ENCODE measurements at regions not wholly inside any gene's neighbourhood (a gene's known extent, or its start where the extent isn't known, plus 50 kb on each side); places are given as distances from the start of the nearest gene placed in this dataset.

DNA sequence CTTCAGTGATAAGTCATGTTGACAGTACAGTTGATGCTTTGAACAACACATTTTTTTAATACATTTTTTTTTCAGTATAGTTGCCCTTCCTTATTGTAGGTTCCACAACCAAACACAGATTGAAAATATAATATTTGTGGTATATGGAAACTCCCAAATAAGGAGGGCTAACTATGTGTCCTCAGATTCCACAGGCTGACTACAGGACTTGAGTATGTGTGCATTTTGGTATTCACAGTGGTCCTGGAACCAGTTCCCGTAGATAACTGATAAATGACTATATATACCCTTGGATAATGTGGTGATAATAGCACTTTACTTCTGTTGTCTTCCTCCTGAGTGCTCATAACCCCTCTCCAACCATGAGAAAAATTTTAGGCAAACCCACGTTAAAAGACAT lies 111.6 kb upstream of the NUDT6 start:
- no peak for DNase-seq (ENCODE audit: extremely low spot score)
- TF ChIP-seq POLR2AphosphoS5 (IDR thresholded peaks at IDR 0.05), result no peak
- no peak for TF ChIP-seq POLR2A (IDR thresholded peaks at IDR 0.05; ENCODE audit: low read depth)
- TF ChIP-seq, protein P1, sequence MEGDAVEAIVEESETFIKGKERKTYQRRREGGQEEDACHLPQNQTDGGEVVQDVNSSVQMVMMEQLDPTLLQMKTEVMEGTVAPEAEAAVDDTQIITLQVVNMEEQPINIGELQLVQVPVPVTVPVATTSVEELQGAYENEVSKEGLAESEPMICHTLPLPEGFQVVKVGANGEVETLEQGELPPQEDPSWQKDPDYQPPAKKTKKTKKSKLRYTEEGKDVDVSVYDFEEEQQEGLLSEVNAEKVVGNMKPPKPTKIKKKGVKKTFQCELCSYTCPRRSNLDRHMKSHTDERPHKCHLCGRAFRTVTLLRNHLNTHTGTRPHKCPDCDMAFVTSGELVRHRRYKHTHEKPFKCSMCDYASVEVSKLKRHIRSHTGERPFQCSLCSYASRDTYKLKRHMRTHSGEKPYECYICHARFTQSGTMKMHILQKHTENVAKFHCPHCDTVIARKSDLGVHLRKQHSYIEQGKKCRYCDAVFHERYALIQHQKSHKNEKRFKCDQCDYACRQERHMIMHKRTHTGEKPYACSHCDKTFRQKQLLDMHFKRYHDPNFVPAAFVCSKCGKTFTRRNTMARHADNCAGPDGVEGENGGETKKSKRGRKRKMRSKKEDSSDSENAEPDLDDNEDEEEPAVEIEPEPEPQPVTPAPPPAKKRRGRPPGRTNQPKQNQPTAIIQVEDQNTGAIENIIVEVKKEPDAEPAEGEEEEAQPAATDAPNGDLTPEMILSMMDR (IDR thresholded peaks at IDR 0.05), result no peak
- TF ChIP-seq EP300 (IDR thresholded peaks at IDR 0.05), result no peak
- peaks cover 0 to 4% (median 0%) of the 10 kb centered on the region in 4 donors for H3K36me3 ChIP-seq
- no peaks in the 10 kb centered on the region for H3K9me3 ChIP-seq
- H3K27ac ChIP-seq (replicated peaks in 1 of 4), result no peak overlapping the region
- no peak overlapping the region for H3K4me3 ChIP-seq
- intact Hi-C loops (cut with DNase I), result no loop called here
- H3K27me3 ChIP-seq, result no peaks in the 10 kb centered on the region
- no peaks in the 10 kb centered on the region for H3K4me1 ChIP-seq
- 100% methylated on average over 2 of the region's 2 CpGs for WGBS

DNA sequence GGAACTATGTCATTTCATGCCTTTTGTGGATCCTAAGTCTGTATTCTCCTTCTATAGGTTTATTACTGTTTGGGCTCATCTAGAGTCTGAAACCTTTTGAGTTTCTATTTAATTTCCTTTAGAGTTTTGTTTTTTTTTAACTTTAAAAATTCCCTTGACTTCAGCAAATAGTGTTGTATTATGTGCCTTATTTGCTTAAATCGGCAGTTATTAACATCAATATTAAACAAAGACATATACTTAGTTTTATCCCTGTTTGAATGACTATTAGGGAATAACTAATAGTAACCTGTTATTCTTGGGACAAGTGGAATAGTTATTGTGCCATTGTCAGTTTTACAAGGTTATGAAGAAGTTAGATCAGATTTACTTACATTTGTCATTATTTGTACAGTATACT lies 112.8 kb upstream of the NUDT6 start:
- Histone ChIP-seq H3K9me3 (no peaks in the 10 kb centered on the region), H3K4me1 (no peaks in the 10 kb centered on the region), H3K27me3 (no peaks in the 10 kb centered on the region), H3K36me3 (peaks cover 0 to 4% (median 0%) of the 10 kb centered on the region in 4 donors), H3K4me3 (no peak overlapping the region), H3K27ac (replicated peaks in 1 of 4) (no peak overlapping the region)
- no peak for DNase-seq (ENCODE audit: extremely low spot score)
- no peak for TF ChIP-seq EP300 (IDR thresholded peaks at IDR 0.05)
- no peak for TF ChIP-seq POLR2A (IDR thresholded peaks at IDR 0.05; ENCODE audit: low read depth)
- TF ChIP-seq, protein P1 (IDR thresholded peaks at IDR 0.05), result no peak
- TF ChIP-seq POLR2AphosphoS5 (IDR thresholded peaks at IDR 0.05), result no peak
- intact Hi-C loops (cut with DNase I), result no loop called here
- 95% methylated on average over 1 of the region's 1 CpG for WGBS

DNA sequence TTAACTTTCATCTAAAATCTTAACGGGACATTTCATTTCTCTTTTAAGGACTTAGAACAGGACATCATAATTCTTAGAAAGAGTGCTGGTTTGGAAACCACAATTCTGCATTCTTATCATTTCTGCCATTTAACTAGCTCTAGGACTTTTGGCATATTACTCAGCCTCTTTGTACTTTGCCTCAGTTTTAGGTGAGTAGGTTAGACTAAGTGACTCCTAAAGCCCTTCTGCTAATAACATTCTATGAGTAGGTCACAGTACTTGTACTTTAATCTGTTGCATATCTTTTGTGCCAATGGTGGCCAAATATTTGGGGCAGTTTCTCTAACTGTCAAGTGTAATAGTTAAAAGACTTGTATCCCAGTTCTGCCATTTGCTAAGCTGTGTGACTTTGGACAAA lies 115.4 kb upstream of the NUDT6 start:
- Histone ChIP-seq H3K4me3 (no peak overlapping the region), H3K4me1 (no peaks in the 10 kb centered on the region), H3K27ac (replicated peaks in 1 of 4) (no peak overlapping the region), H3K36me3 (peaks cover 0 to 8% (median 0%) of the 10 kb centered on the region in 4 donors), H3K9me3 (peaks cover 0 to 12% (median 9%) of the 10 kb centered on the region in 4 donors), H3K27me3 (no peaks in the 10 kb centered on the region)
- no peak for DNase-seq (ENCODE audit: extremely low spot score)
- 83% methylated on average over 1 of the region's 1 CpG for WGBS
- no peak for TF ChIP-seq EP300 (IDR thresholded peaks at IDR 0.05)
- TF ChIP-seq, protein P1 (IDR thresholded peaks at IDR 0.05), result no peak
- no peak for TF ChIP-seq POLR2A (IDR thresholded peaks at IDR 0.05; ENCODE audit: low read depth)
- no peak for TF ChIP-seq POLR2AphosphoS5 (IDR thresholded peaks at IDR 0.05)
- intact Hi-C loops (cut with DNase I), result no loop called here

DNA sequence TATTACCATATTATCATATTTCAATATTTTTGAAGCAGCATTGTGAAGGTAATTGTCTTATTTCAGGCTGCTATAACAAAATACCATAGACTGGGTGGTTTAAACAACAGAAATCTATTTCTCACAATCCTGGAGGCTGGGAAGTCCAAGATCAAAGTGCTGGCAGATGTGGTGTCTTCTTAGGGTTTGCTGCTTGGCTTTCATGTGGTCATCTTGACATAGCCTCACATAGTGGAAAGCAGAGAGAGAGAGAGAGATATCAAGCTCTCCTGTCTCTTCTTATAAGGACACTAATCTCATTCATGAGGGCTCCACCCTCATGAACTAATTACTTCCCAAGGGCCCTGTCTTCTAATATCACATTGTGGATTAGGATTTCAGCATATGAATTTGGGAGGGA lies 119.7 kb upstream of the NUDT6 start:
- intact Hi-C loops (cut with DNase I), result no loop called here
- TF ChIP-seq POLR2AphosphoS5 (IDR thresholded peaks at IDR 0.05) (no peak), POLR2A (IDR thresholded peaks at IDR 0.05; ENCODE audit: low read depth) (no peak), EP300 (IDR thresholded peaks at IDR 0.05) (no peak)
- TF ChIP-seq, protein P1 (IDR thresholded peaks at IDR 0.05), result no peak
- peaks cover 0 to 24% (median 18%) of the 10 kb centered on the region in 4 donors for H3K9me3 ChIP-seq
- no peaks in the 10 kb centered on the region for H3K4me1 ChIP-seq
- no peak overlapping the region for H3K4me3 ChIP-seq
- H3K36me3 ChIP-seq, result peaks cover 0 to 8% (median 0%) of the 10 kb centered on the region in 4 donors
- no peak for DNase-seq (ENCODE audit: extremely low spot score)
- H3K27ac ChIP-seq (replicated peaks in 1 of 4), result no peak overlapping the region
- no peaks in the 10 kb centered on the region for H3K27me3 ChIP-seq

DNA sequence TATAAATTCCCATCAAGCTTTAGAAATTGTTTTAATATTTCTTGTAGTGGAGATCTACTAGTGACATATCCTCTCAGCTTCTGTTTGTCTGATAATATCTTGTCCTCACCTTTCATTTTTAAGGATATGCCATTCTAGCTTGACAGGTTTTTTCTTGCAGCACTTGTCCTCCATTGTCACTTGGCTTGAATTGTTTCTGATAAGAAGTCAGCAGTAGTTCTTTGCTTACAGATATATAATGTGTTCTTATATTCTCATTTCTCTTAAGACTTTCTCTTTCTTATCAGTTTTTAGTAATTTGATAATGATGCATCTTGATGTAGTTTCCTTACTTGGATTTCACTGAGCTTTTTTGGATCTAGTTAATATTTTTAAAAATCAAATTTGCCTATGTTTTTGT lies 120.6 kb upstream of the NUDT6 start:
- Histone ChIP-seq H3K27me3 (no peaks in the 10 kb centered on the region), H3K27ac (replicated peaks in 1 of 4) (no peak overlapping the region), H3K4me1 (no peaks in the 10 kb centered on the region), H3K9me3 (peaks cover 0 to 33% (median 18%) of the 10 kb centered on the region in 4 donors), H3K4me3 (no peak overlapping the region), H3K36me3 (peaks cover 0 to 8% (median 0%) of the 10 kb centered on the region in 4 donors)
- DNase-seq (ENCODE audit: extremely low spot score), result no peak
- TF ChIP-seq POLR2AphosphoS5 (IDR thresholded peaks at IDR 0.05) (no peak), EP300 (IDR thresholded peaks at IDR 0.05) (no peak), POLR2A (IDR thresholded peaks at IDR 0.05; ENCODE audit: low read depth) (no peak)
- TF ChIP-seq, protein P1 (IDR thresholded peaks at IDR 0.05), result no peak
- intact Hi-C loops (cut with DNase I), result no loop called here

All from esophagus muscularis mucosa (tissue), 4 donors.